ENCODE measurements at regions not wholly inside any gene's neighbourhood (a gene's known extent, or its start where the extent isn't known, plus 50 kb on each side); places are given as distances from the start of the nearest gene placed in this dataset.

GRCh38 chr3:144391236-144391635 lies 419.6 kb downstream of the DIPK2A start:
- no peak for DNase-seq (ENCODE audit: low read depth)
- TF ChIP-seq CTCF (IDR thresholded peaks at IDR 0.05; ENCODE audit: insufficient read depth, low read length) = no peak
- no peak overlapping the region for H3K4me3 ChIP-seq (ENCODE audit: low read depth, low read length)

- H3K4me3 ChIP-seq (ENCODE audit: low read depth, low read length) = no peak overlapping the region
- no peak for TF ChIP-seq CTCF (IDR thresholded peaks at IDR 0.05; ENCODE audit: insufficient read depth, low read length)
- no peak for DNase-seq (ENCODE audit: low read depth)
Observed at GRCh38 chr3:144394032-144394431, 422.4 kb downstream of the DIPK2A start.

- DNase-seq (ENCODE audit: low read depth) = no peak
- TF ChIP-seq CTCF (IDR thresholded peaks at IDR 0.05; ENCODE audit: insufficient read depth, low read length) = no peak
- H3K4me3 ChIP-seq (ENCODE audit: low read depth, low read length) = no peak overlapping the region
Observed at GRCh38 chr3:144402430-144402829, 430.8 kb downstream of the DIPK2A start.

GRCh38 chr3:144403040-144403457 lies 431.4 kb downstream of the DIPK2A start:
- H3K4me3 ChIP-seq (ENCODE audit: low read depth, low read length) = no peak overlapping the region
- peak; percentile 45 for DNase-seq (ENCODE audit: low read depth)
- no peak for TF ChIP-seq CTCF (IDR thresholded peaks at IDR 0.05; ENCODE audit: insufficient read depth, low read length)

- TF ChIP-seq CTCF (IDR thresholded peaks at IDR 0.05; ENCODE audit: insufficient read depth, low read length) = no peak
- no peak for DNase-seq (ENCODE audit: low read depth)
- H3K4me3 ChIP-seq (ENCODE audit: low read depth, low read length) = no peak overlapping the region
Observed at GRCh38 chr3:144407335-144407734, 435.7 kb downstream of the DIPK2A start.

- TF ChIP-seq CTCF (IDR thresholded peaks at IDR 0.05; ENCODE audit: insufficient read depth, low read length) = no peak
- no peak for DNase-seq (ENCODE audit: low read depth)
- no peak overlapping the region for H3K4me3 ChIP-seq (ENCODE audit: low read depth, low read length)
Observed at GRCh38 chr3:144409319-144409718, 437.7 kb downstream of the DIPK2A start.

GRCh38 chr3:144413068-144413467 lies 441.4 kb downstream of the DIPK2A start:
- no peak for DNase-seq (ENCODE audit: low read depth)
- TF ChIP-seq CTCF (IDR thresholded peaks at IDR 0.05; ENCODE audit: insufficient read depth, low read length) = no peak
- H3K4me3 ChIP-seq (ENCODE audit: low read depth, low read length) = no peak overlapping the region

Data from fibroblast of the aortic adventitia (primary cell).